ENCODE measurements at regions not wholly inside any gene's neighbourhood (a gene's known extent, or its start where the extent isn't known, plus 50 kb on each side); places are given as distances from the start of the nearest gene placed in this dataset.

DNA sequence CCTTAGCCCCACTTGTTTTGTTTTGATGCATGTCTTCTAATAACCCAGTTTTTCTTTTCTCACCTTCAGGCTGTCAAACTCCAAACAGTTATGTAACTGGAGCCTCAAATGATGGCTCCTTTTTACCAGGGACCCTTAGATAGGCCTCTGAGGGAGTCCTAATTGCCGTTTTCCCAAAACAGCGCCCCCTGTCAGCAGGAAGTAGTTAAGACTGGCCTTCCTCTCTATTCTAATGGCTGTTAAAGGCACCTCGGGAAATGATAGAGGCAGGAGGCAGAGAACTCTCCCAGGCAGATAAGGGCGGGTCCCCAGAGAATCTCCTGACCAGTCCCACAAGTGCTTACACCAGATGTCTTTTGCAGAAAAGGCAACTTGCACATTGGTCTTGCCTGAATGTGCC, 123.2 kb downstream of the KCNS3 start:
- TF ChIP-seq, protein P1, sequence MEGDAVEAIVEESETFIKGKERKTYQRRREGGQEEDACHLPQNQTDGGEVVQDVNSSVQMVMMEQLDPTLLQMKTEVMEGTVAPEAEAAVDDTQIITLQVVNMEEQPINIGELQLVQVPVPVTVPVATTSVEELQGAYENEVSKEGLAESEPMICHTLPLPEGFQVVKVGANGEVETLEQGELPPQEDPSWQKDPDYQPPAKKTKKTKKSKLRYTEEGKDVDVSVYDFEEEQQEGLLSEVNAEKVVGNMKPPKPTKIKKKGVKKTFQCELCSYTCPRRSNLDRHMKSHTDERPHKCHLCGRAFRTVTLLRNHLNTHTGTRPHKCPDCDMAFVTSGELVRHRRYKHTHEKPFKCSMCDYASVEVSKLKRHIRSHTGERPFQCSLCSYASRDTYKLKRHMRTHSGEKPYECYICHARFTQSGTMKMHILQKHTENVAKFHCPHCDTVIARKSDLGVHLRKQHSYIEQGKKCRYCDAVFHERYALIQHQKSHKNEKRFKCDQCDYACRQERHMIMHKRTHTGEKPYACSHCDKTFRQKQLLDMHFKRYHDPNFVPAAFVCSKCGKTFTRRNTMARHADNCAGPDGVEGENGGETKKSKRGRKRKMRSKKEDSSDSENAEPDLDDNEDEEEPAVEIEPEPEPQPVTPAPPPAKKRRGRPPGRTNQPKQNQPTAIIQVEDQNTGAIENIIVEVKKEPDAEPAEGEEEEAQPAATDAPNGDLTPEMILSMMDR (IDR thresholded peaks at IDR 0.05; ENCODE audit: borderline replicate concordance, control extremely low read depth, extremely low read depth, insufficient read depth, missing control alignments) = peak; percentile 10
- in situ Hi-C loops (cut with MboI; ENCODE audit: low sequenced_read_pairs, unreplicated experiment) = no loop called here
- no peak for DNase-seq (ENCODE audit: low spot score)

GRCh38 chr2:17996978-17997377, 118.5 kb downstream of the KCNS3 start:
- TF ChIP-seq, protein P1 (IDR thresholded peaks at IDR 0.05; ENCODE audit: borderline replicate concordance, control extremely low read depth, extremely low read depth, insufficient read depth, missing control alignments) = no peak
- in situ Hi-C loops (cut with MboI; ENCODE audit: low sequenced_read_pairs, unreplicated experiment) = no loop called here
- DNase-seq (ENCODE audit: low spot score) = no peak

DNA sequence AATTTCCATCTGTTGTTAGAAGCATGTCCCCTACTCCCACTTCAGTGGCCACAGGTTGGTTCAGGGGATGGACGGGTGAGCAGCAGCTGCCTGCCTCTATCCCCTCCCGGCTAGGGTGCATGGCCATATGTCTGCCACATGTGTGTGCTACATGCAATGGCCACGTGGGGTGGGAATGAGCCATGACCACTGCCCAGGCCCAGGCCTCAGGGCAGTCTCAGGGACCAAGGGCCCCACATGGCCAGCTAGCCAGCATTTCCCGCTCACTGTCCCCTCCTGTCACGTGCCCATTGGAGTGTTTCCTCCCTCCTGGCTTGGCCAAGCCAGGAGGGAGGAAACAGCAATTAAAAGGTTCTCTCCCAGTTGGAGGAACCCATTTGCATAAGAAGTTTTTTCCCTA, 117.1 kb downstream of the KCNS3 start:
- no peak for DNase-seq (ENCODE audit: low spot score)
- TF ChIP-seq, protein P1 (IDR thresholded peaks at IDR 0.05; ENCODE audit: borderline replicate concordance, control extremely low read depth, extremely low read depth, insufficient read depth, missing control alignments) = no peak
- in situ Hi-C loops (cut with MboI; ENCODE audit: low sequenced_read_pairs, unreplicated experiment) = no loop called here

Measured in GM13976 (cell line).